ENCODE measurements at regions not wholly inside any gene's neighbourhood (a gene's known extent, or its start where the extent isn't known, plus 50 kb on each side); places are given as distances from the start of the nearest gene placed in this dataset.

- Histone ChIP-seq H3K27ac (ENCODE audit: low read length) (no peak overlapping the region), H3K4me1 (ENCODE audit: control insufficient read depth, insufficient read depth, low read length) (no peaks in the 10 kb centered on the region), H3K4me3 (ENCODE audit: low read depth in 2 of 2, low read length in 2 of 2) (no peak overlapping the region), H3K9me3 (ENCODE audit: control insufficient read depth, insufficient read depth, low read depth, low read length) (peaks cover 5% of the 10 kb centered on the region; the same call in 1 of the 2 replicates), H3K36me3 (ENCODE audit: control insufficient read depth, insufficient read depth, low read length) (no peaks in the 10 kb centered on the region), H3K27me3 (ENCODE audit: control insufficient read depth, insufficient read depth, low read length) (peaks cover 13% of the 10 kb centered on the region; the same call in 1 of the 2 replicates)
- POLR2A ChIA-PET, result interaction anchor here (0.6 kb wide), 1 partner anchor 19 kb away, joined by 3 read pairs; no protein-coding TSS in a partner anchor
- intact Hi-C loops (cut with micrococcal nuclease; ENCODE audit: unreplicated experiment) (no loop called here), in situ Hi-C loops (cut with HindIII; ENCODE audit: low pct_unique_long_range_greater_than_20kb, low sequenced_read_pairs) (no loop called here)
- TF ChIP-seq SIN3A (IDR thresholded peaks at IDR 0.05; ENCODE audit: borderline replicate concordance, insufficient read depth, low read depth, low read length), result no peak
- no peak for TF ChIP-seq POLR2AphosphoS5 (IDR thresholded peaks at IDR 0.05; ENCODE audit: low read depth, low read length)
- no peak for TF ChIP-seq TCF7L2 (IDR thresholded peaks at IDR 0.05; ENCODE audit: low read depth, low read length)
- TF ChIP-seq CTCF (IDR thresholded peaks at IDR 0.05), result no peak
- ATAC-seq (no peak), DNase-seq (ENCODE audit: low read depth, low spot score) (no peak)
- CTCF ChIA-PET, result no interaction called here
- no TSS peak for BruUV-seq (replicated peaks)
Observed at GRCh38 chr7:4556868-4557793, 125.0 kb upstream of the FOXK1 start.

GRCh38 chr7:4561795-4562194, 120.3 kb upstream of the FOXK1 start:
- Histone ChIP-seq H3K4me1 (ENCODE audit: control insufficient read depth, insufficient read depth, low read length) (no peaks in the 10 kb centered on the region), H3K9me3 (ENCODE audit: control insufficient read depth, insufficient read depth, low read depth, low read length) (no peaks in the 10 kb centered on the region), H3K27me3 (ENCODE audit: control insufficient read depth, insufficient read depth, low read length) (peaks cover 13% of the 10 kb centered on the region; the same call in 1 of the 2 replicates), H3K36me3 (ENCODE audit: control insufficient read depth, insufficient read depth, low read length) (no peaks in the 10 kb centered on the region), H3K4me3 (ENCODE audit: low read depth in 2 of 2, low read length in 2 of 2) (no peak overlapping the region), H3K27ac (ENCODE audit: low read length) (no peak overlapping the region)
- CTCF ChIA-PET, result no interaction called here
- ATAC-seq (0 out of 2 replicates have a peak, but pooled peaks have one; percentile 49), DNase-seq (ENCODE audit: low read depth, low spot score) (no peak)
- intact Hi-C loops (cut with micrococcal nuclease; ENCODE audit: unreplicated experiment), result loop anchor here (5.0 kb wide), 1 partner anchor 266 kb away; no protein-coding TSS in a partner anchor
- POLR2A ChIA-PET, result no interaction called here
- no TSS peak for BruUV-seq (replicated peaks)
- TF ChIP-seq TCF7L2 (IDR thresholded peaks at IDR 0.05; ENCODE audit: low read depth, low read length), result no peak
- no peak for TF ChIP-seq POLR2AphosphoS5 (IDR thresholded peaks at IDR 0.05; ENCODE audit: low read depth, low read length)
- no peak for TF ChIP-seq SIN3A (IDR thresholded peaks at IDR 0.05; ENCODE audit: borderline replicate concordance, insufficient read depth, low read depth, low read length)
- TF ChIP-seq CTCF (IDR thresholded peaks at IDR 0.05), result peak; percentile 55
- TF ChIP-seq REST (IDR thresholded peaks at IDR 0.05; ENCODE audit: insufficient read depth in 1 of 2, low read depth in 2 of 2, low read length in 1 of 2), result no peak
- in situ Hi-C loops (cut with HindIII; ENCODE audit: low pct_unique_long_range_greater_than_20kb, low sequenced_read_pairs), result no loop called here

All from Panc1 (cell line).